ENCODE measurements at regions not wholly inside any gene's neighbourhood (a gene's known extent, or its start where the extent isn't known, plus 50 kb on each side); places are given as distances from the start of the nearest gene placed in this dataset.

- no peaks in the 10 kb centered on the region for H3K4me1 Mint-ChIP-seq
- no peaks in the 10 kb centered on the region for H3K27me3 Mint-ChIP-seq (ENCODE audit: low read depth in 2 of 2)
- no peak overlapping the region for H3K27ac Mint-ChIP-seq
- no peaks in the 10 kb centered on the region for H3K36me3 Mint-ChIP-seq
- H3K4me3 Mint-ChIP-seq, result no peak overlapping the region
- DNase-seq (no peak), ATAC-seq (no peak)
- WGBS (ENCODE audit: insufficient coverage), result 78% methylated on average over 3 of the region's 3 CpGs
- H3K27ac ChIP-seq (ENCODE audit: low read length), result no peak overlapping the region
- no peak overlapping the region for H3K4me3 ChIP-seq (ENCODE audit: low read length)
- no peaks in the 10 kb centered on the region for H3K27me3 ChIP-seq (ENCODE audit: control insufficient read depth, insufficient read depth, low read length)
- no peaks in the 10 kb centered on the region for H3K4me1 ChIP-seq (ENCODE audit: control insufficient read depth, insufficient read depth, low read length)
- no peak for TF ChIP-seq CTCF (IDR thresholded peaks at IDR 0.05)
- peaks cover 2 to 8% of the 10 kb centered on the region in 2 donors for H3K9me3 Mint-ChIP-seq
- no peaks in the 10 kb centered on the region for H3K9me3 ChIP-seq (ENCODE audit: control insufficient read depth, insufficient read depth, low read length)
- intact Hi-C loops (cut with micrococcal nuclease), result no loop called here
- H3K36me3 ChIP-seq (ENCODE audit: control insufficient read depth, insufficient read depth, low read length), result no peaks in the 10 kb centered on the region
Measured at GRCh38 chr4:117641519-117641918, 392.8 kb upstream of the NDST3 start.

GRCh38 chr4:117654079-117654478, 380.2 kb upstream of the NDST3 start:
- H3K36me3 ChIP-seq (ENCODE audit: control insufficient read depth, insufficient read depth, low read length), result no peaks in the 10 kb centered on the region
- H3K27ac ChIP-seq (ENCODE audit: low read length), result no peak overlapping the region
- Mint-ChIP-seq H3K4me1 (no peaks in the 10 kb centered on the region), H3K27me3 (ENCODE audit: low read depth in 2 of 2) (no peaks in the 10 kb centered on the region), H3K27ac (no peak overlapping the region), H3K4me3 (no peak overlapping the region), H3K9me3 (peaks cover 7 to 16% of the 10 kb centered on the region in 2 donors), H3K36me3 (no peaks in the 10 kb centered on the region)
- no peaks in the 10 kb centered on the region for H3K27me3 ChIP-seq (ENCODE audit: control insufficient read depth, insufficient read depth, low read length)
- intact Hi-C loops (cut with micrococcal nuclease), result no loop called here
- no peaks in the 10 kb centered on the region for H3K9me3 ChIP-seq (ENCODE audit: control insufficient read depth, insufficient read depth, low read length)
- H3K4me1 ChIP-seq (ENCODE audit: control insufficient read depth, insufficient read depth, low read length), result no peaks in the 10 kb centered on the region
- no peak for TF ChIP-seq CTCF (IDR thresholded peaks at IDR 0.05)
- 60% methylated on average over 1 of the region's 2 CpGs for WGBS (ENCODE audit: insufficient coverage)
- no peak overlapping the region for H3K4me3 ChIP-seq (ENCODE audit: low read length)
- DNase-seq (no peak), ATAC-seq (no peak)

- Mint-ChIP-seq H3K27ac (no peak overlapping the region), H3K36me3 (no peaks in the 10 kb centered on the region), H3K4me1 (no peaks in the 10 kb centered on the region), H3K9me3 (peaks cover 6 to 12% of the 10 kb centered on the region in 2 donors), H3K27me3 (ENCODE audit: low read depth in 2 of 2) (no peaks in the 10 kb centered on the region), H3K4me3 (no peak overlapping the region)
- no peak for DNase-seq
- Histone ChIP-seq H3K4me3 (ENCODE audit: low read length) (no peak overlapping the region), H3K36me3 (ENCODE audit: control insufficient read depth, insufficient read depth, low read length) (no peaks in the 10 kb centered on the region), H3K9me3 (ENCODE audit: control insufficient read depth, insufficient read depth, low read length) (no peaks in the 10 kb centered on the region), H3K27ac (ENCODE audit: low read length) (no peak overlapping the region), H3K4me1 (ENCODE audit: control insufficient read depth, insufficient read depth, low read length) (no peaks in the 10 kb centered on the region), H3K27me3 (ENCODE audit: control insufficient read depth, insufficient read depth, low read length) (no peaks in the 10 kb centered on the region)
- ATAC-seq, result no peak
- no CpG with 5 or more reads among the region's 1 CpG for WGBS (ENCODE audit: insufficient coverage)
- no peak for TF ChIP-seq CTCF (IDR thresholded peaks at IDR 0.05)
- intact Hi-C loops (cut with micrococcal nuclease), result no loop called here
Measured at GRCh38 chr4:117660668-117661067, 373.6 kb upstream of the NDST3 start.

Measured in natural killer cell (primary cell).